Colonic mucosa (tissue), 4 donors: ENCODE measurements at regions not wholly inside any gene's neighbourhood (a gene's known extent, or its start where the extent isn't known, plus 50 kb on each side); places are given as distances from the start of the nearest gene placed in this dataset.
A peak's percentile ranks its signal among the peaks of the same experiment; 100 is the strongest.
"Not testable (repeated sequence)": the region's sequence is repeated elsewhere in the genome, so short reads cannot be mapped to it uniquely, and the experiment has no call there.

Experiments used
- DNase-seq: peaks from one replicate; pipeline ENCODE4 v3.0.0-alpha.2; 2020
- H3K27ac ChIP-seq: fragments of 200-600 bp; one replicate; pipeline ENCODE4 v1.8.0; 2021
- H3K27me3 ChIP-seq: fragments of 200-600 bp; one replicate; pipeline ENCODE4 v1.8.0; 2021
- H3K36me3 ChIP-seq: fragments of 200-600 bp; one replicate; pipeline ENCODE4 v1.8.0; 2021
- H3K4me1 ChIP-seq: fragments of 200-600 bp; one replicate; pipeline ENCODE4 v1.8.0; 2021; ENCODE audit warnings: mild to moderate bottlenecking
- H3K4me3 ChIP-seq: fragments of 200-600 bp; one replicate; pipeline ENCODE4 v1.8.0; 2021
- H3K9ac ChIP-seq, 2 donors: one replicate each; pipeline ENCODE4 v1.7.0; 2013; ENCODE audit warnings: control low read depth in 2 of 2, low read depth in 2 of 2, low read length in 2 of 2
- H3K9me3 ChIP-seq: fragments of 200-600 bp; one replicate; pipeline ENCODE4 v1.8.0; 2021
- intact Hi-C: fragments of 100-400 bp; cut with DNase I; formaldehyde crosslinking; loops from one replicate; pipeline ENCODE4 v1.14.1; 2022
- TF ChIP-seq, protein P1 (sequence below): fragments of 200-600 bp; IDR thresholded peaks from one replicate; pipeline ENCODE4 v1.8.0; 2022; ENCODE audit warnings: antibody characterized with exemption, mild to moderate bottlenecking
- donor health status: healthy.
- donor health status: DM: no; HTN: no; CAD: no.
- donor health status: DM: no; HTN: no; CAD: no.

- Histone ChIP-seq H3K36me3 (no peaks in the 10 kb centered on the region), H3K9ac (no peak overlapping the region), H3K4me1 (peaks cover 4% of the 10 kb centered on the region), H3K27ac (peak overlapping the region; percentile 60), H3K27me3 (no peaks in the 10 kb centered on the region), H3K9me3 (no peaks in the 10 kb centered on the region), H3K4me3 (no peak overlapping the region)
- no peak for DNase-seq
- TF ChIP-seq, protein P1, sequence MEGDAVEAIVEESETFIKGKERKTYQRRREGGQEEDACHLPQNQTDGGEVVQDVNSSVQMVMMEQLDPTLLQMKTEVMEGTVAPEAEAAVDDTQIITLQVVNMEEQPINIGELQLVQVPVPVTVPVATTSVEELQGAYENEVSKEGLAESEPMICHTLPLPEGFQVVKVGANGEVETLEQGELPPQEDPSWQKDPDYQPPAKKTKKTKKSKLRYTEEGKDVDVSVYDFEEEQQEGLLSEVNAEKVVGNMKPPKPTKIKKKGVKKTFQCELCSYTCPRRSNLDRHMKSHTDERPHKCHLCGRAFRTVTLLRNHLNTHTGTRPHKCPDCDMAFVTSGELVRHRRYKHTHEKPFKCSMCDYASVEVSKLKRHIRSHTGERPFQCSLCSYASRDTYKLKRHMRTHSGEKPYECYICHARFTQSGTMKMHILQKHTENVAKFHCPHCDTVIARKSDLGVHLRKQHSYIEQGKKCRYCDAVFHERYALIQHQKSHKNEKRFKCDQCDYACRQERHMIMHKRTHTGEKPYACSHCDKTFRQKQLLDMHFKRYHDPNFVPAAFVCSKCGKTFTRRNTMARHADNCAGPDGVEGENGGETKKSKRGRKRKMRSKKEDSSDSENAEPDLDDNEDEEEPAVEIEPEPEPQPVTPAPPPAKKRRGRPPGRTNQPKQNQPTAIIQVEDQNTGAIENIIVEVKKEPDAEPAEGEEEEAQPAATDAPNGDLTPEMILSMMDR = peak; percentile 35
- intact Hi-C loops = no loop called here
Observed at GRCh38 chr9:18060269-18060934, 413.6 kb upstream of the ADAMTSL1 start.

DNA sequence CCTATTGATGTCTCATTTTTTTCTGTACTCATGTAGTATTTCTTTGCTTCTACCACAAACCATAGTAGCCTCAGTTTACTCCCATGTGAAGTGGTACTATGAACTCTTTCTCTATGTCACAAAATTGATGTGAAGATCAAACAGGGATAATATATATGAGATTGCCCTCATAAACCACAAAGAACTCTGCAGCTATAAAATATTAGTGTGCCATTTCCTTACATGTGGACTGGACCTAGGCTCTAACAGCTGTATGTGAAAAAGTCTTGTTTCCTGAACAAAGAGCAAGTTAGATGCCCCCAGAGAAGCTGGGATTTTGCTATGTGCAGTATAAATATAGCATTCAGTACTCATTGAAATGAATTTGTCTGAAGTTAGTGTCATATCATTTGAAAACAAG is 412.6 kb upstream of the ADAMTSL1 start:
- H3K9me3 ChIP-seq = no peaks in the 10 kb centered on the region
- no peak for DNase-seq
- no peak overlapping the region for H3K9ac ChIP-seq
- intact Hi-C loops = no loop called here
- peak overlapping the region; percentile 60 for H3K27ac ChIP-seq
- TF ChIP-seq, protein P1 = no peak
- no peaks in the 10 kb centered on the region for H3K36me3 ChIP-seq
- H3K4me3 ChIP-seq = no peak overlapping the region
- peaks cover 4% of the 10 kb centered on the region for H3K4me1 ChIP-seq
- no peaks in the 10 kb centered on the region for H3K27me3 ChIP-seq

GRCh38 chr9:18061856-18062255 is 412.1 kb upstream of the ADAMTSL1 start:
- Histone ChIP-seq H3K9ac (no peak overlapping the region), H3K4me1 (peaks cover 4% of the 10 kb centered on the region), H3K4me3 (no peak overlapping the region), H3K36me3 (no peaks in the 10 kb centered on the region), H3K27ac (peak overlapping the region; percentile 60), H3K27me3 (no peaks in the 10 kb centered on the region), H3K9me3 (no peaks in the 10 kb centered on the region)
- TF ChIP-seq, protein P1 = no peak
- intact Hi-C loops = no loop called here
- no peak for DNase-seq

- DNase-seq = no peak
- Histone ChIP-seq H3K27ac (no peak overlapping the region), H3K4me1 (peaks cover 4% of the 10 kb centered on the region), H3K27me3 (no peaks in the 10 kb centered on the region), H3K9ac (no peak overlapping the region), H3K4me3 (no peak overlapping the region), H3K36me3 (no peaks in the 10 kb centered on the region), H3K9me3 (no peaks in the 10 kb centered on the region)
- intact Hi-C loops = no loop called here
- TF ChIP-seq, protein P1 = no peak
Observed at GRCh38 chr9:18063856-18064390, 410.0 kb upstream of the ADAMTSL1 start.

GRCh38 chr9:18066608-18067007 is 407.3 kb upstream of the ADAMTSL1 start:
- H3K27me3 ChIP-seq, H3K4me1 ChIP-seq, H3K4me3 ChIP-seq, H3K9me3 ChIP-seq, intact Hi-C loops, DNase-seq, H3K9ac ChIP-seq, H3K27ac ChIP-seq, H3K36me3 ChIP-seq: not testable (repeated sequence)

- TF ChIP-seq, protein P1 = no peak
- Histone ChIP-seq H3K9ac (no peak overlapping the region), H3K27ac (no peak overlapping the region), H3K4me1 (no peaks in the 10 kb centered on the region), H3K9me3 (no peaks in the 10 kb centered on the region), H3K27me3 (no peaks in the 10 kb centered on the region), H3K4me3 (no peak overlapping the region), H3K36me3 (no peaks in the 10 kb centered on the region)
- no peak for DNase-seq
- intact Hi-C loops = no loop called here
Observed at GRCh38 chr9:18067548-18068120, 406.3 kb upstream of the ADAMTSL1 start.
